CD4-positive, alpha-beta T cell treated with Interleukin-4 for 1 hour (primary cell): ENCODE measurements at regions not wholly inside any gene's neighbourhood (a gene's known extent, or its start where the extent isn't known, plus 50 kb on each side); places are given as distances from the start of the nearest gene placed in this dataset.
"Not testable (repeated sequence)": the region's sequence is repeated elsewhere in the genome, so short reads cannot be mapped to it uniquely, and the experiment has no call there.

ENCODE experiments used
- DNase-seq, 2 donors: peaks; one replicate each; pipeline ENCODE4 v3.0.0-alpha.2; 2020 to 2022

GRCh38 chr3:68676136-68676535 lies 256.2 kb downstream of the TAFA4 start:
- DNase-seq = no peak

GRCh38 chr3:68667346-68667745 lies 265.0 kb downstream of the TAFA4 start:
- no peak for DNase-seq

- DNase-seq = no peak
These were observed 265.8 kb downstream of the TAFA4 start for GRCh38 chr3:68666429-68667136.

GRCh38 chr3:68664276-68664675 lies 268.1 kb downstream of the TAFA4 start:
- no peak for DNase-seq

- DNase-seq = no peak
These were observed 270.2 kb downstream of the TAFA4 start for GRCh38 chr3:68662176-68662575.

GRCh38 chr3:68650657-68651056 lies 281.7 kb downstream of the TAFA4 start:
- not testable (repeated sequence) for DNase-seq

- DNase-seq = no peak
These were observed 283.9 kb downstream of the TAFA4 start for GRCh38 chr3:68648494-68648893.

- no peak for DNase-seq
These were observed 300.3 kb downstream of the TAFA4 start for GRCh38 chr3:68631850-68632545.

- DNase-seq = no peak
These were observed 312.1 kb downstream of the TAFA4 start for GRCh38 chr3:68620211-68620610.

GRCh38 chr3:68614087-68614486 lies 318.3 kb downstream of the TAFA4 start:
- no peak for DNase-seq

GRCh38 chr3:68571321-68571720 lies 361.0 kb downstream of the TAFA4 start:
- no peak for DNase-seq

- DNase-seq = no peak
These were observed 371.6 kb downstream of the TAFA4 start for GRCh38 chr3:68560728-68561127.

- no peak for DNase-seq
These were observed 396.6 kb downstream of the TAFA4 start for GRCh38 chr3:68535782-68536181.

GRCh38 chr3:68523330-68523729 lies 409.0 kb downstream of the TAFA4 start:
- DNase-seq = no peak

GRCh38 chr3:68515237-68515636 lies 417.1 kb downstream of the TAFA4 start:
- DNase-seq = no peak

GRCh38 chr3:68504201-68504600 lies 428.1 kb downstream of the TAFA4 start:
- DNase-seq = no peak

- not testable (repeated sequence) for DNase-seq
These were observed 446.5 kb downstream of the TAFA4 start for GRCh38 chr3:68485845-68486244.

- no peak for DNase-seq
These were observed 447.3 kb downstream of the TAFA4 start for GRCh38 chr3:68485051-68485450.

- DNase-seq = no peak
These were observed 448.7 kb downstream of the TAFA4 start for GRCh38 chr3:68483601-68484000.

GRCh38 chr3:68483041-68483440 lies 449.3 kb downstream of the TAFA4 start:
- no peak for DNase-seq

- DNase-seq = no peak
These were observed 449.8 kb downstream of the TAFA4 start for GRCh38 chr3:68482565-68482964.

GRCh38 chr3:68479779-68480178 lies 452.6 kb downstream of the TAFA4 start:
- DNase-seq = no peak

- DNase-seq = no peak
These were observed 463.5 kb downstream of the TAFA4 start for GRCh38 chr3:68468695-68469375.

GRCh38 chr3:68467465-68467864 lies 464.9 kb downstream of the TAFA4 start:
- DNase-seq = no peak
